Body of pancreas (tissue), 4 donors: ENCODE measurements at regions not wholly inside any gene's neighbourhood (a gene's known extent, or its start where the extent isn't known, plus 50 kb on each side); places are given as distances from the start of the nearest gene placed in this dataset.

Experiments used
- POLR2A ChIP-seq, 3 donors: fragments of 450-650 bp; IDR thresholded peaks; one replicate each; pipeline ENCODE4 v1.6.1; 2016; ENCODE audit warnings: antibody characterized with exemption in 3 of 3, mild to moderate bottlenecking in 2 of 3
- TF ChIP-seq, protein P1 (sequence below), 7 experiments: fragments of 450-650 bp in 4 of 7; fragments of 200-600 bp in 3 of 7; sonication (generic) in 3 of 7; IDR thresholded peaks; one replicate each; pipeline ENCODE4 v1.5.1; 2016 to 2019; ENCODE audit warnings: antibody characterized with exemption in 7 of 7

DNA sequence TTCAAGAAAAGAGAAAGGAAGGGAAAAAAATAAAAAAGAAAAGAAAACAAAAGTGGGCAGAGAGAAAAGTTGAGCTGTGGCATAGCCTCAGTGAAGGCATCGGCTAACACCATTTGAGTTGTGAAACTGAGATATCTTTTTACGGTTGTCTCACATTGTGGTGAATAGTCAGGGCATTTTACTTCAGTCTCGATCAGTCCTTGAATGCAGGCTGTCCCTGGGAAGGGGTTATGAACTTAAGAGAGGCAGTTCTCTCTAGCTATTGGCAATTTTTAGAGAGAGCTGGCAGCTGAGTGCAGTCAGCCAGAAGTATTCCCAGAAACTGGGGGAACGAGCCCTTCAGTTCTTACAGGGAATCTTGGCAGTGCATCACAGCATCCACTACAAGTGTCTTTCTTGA lies 93.5 kb upstream of the SLC6A14 start:
- TF ChIP-seq, protein P1, sequence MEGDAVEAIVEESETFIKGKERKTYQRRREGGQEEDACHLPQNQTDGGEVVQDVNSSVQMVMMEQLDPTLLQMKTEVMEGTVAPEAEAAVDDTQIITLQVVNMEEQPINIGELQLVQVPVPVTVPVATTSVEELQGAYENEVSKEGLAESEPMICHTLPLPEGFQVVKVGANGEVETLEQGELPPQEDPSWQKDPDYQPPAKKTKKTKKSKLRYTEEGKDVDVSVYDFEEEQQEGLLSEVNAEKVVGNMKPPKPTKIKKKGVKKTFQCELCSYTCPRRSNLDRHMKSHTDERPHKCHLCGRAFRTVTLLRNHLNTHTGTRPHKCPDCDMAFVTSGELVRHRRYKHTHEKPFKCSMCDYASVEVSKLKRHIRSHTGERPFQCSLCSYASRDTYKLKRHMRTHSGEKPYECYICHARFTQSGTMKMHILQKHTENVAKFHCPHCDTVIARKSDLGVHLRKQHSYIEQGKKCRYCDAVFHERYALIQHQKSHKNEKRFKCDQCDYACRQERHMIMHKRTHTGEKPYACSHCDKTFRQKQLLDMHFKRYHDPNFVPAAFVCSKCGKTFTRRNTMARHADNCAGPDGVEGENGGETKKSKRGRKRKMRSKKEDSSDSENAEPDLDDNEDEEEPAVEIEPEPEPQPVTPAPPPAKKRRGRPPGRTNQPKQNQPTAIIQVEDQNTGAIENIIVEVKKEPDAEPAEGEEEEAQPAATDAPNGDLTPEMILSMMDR (IDR thresholded peaks at IDR 0.05) = no peak
- no peak for TF ChIP-seq POLR2A (IDR thresholded peaks at IDR 0.05)
